Renal cortical epithelial cell (primary cell): ENCODE measurements at regions not wholly inside any gene's neighbourhood (a gene's known extent, or its start where the extent isn't known, plus 50 kb on each side); places are given as distances from the start of the nearest gene placed in this dataset.
"Not testable (repeated sequence)": the region's sequence is repeated elsewhere in the genome, so short reads cannot be mapped to it uniquely, and the experiment has no call there.

ENCODE experiments used
- DNase-seq: peaks from one replicate; pipeline ENCODE4 v3.0.0-alpha.2; 2011; ENCODE audit warnings: low read depth

DNA sequence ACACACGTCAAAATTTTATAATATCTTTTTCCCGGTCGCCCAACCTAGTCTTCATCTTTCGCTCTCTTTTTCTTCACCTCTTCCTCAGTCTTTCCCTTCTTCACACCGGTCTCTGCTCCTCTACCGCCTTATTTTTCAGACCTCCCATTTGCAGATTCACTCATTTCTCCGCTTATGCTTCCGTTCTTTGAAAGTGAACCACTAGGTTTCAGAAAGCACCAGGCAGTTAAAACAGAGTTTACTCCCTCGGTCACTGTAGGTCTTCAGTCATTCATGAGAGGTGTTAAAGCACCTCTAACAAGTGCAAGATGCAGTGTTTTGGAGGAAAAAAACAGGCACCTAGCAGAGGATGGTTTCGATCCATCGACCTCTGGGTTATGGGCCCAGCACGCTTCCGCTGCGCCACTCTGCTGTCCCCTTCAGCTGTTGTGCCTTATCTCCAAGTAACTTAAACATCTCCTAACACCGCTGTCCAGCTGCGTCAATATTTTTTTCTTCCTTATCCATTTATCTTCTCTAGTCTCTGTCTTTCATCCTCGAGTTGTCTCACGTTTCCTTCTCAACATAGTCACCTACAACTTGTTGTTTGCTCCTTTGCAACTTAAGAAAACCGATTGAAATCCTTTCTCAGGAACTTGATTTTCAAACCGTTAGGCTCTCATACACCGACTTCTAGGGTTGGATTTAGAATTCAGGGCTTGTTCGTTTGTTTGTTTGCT, 119.7 kb upstream of the ZNF184 start:
- peak; percentile 61 for DNase-seq

GRCh38 chr6:27591699-27592480, 119.0 kb upstream of the ZNF184 start:
- DNase-seq = peak; percentile 30

GRCh38 chr6:27585316-27585715, 112.4 kb upstream of the ZNF184 start:
- DNase-seq = not testable (repeated sequence)

DNA sequence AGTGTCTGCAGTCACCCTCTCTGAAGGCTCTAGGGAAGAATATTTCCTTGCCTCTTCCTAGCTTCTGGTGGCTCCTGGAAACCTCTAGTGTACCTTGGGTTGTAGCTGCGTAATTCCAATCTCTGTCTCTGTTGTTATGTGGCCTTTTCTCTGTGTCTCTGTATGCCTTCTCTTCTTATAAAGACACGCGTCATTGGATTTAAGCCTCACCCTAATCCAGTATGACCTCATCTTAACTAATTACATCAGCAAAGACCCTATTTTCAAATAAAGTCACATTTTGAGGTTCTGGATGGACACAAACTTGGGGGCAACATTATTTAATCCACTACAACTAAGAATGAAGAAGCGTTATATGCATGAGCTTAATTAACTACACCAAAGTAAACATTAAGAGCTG, 111.4 kb upstream of the ZNF184 start:
- DNase-seq = no peak

DNA sequence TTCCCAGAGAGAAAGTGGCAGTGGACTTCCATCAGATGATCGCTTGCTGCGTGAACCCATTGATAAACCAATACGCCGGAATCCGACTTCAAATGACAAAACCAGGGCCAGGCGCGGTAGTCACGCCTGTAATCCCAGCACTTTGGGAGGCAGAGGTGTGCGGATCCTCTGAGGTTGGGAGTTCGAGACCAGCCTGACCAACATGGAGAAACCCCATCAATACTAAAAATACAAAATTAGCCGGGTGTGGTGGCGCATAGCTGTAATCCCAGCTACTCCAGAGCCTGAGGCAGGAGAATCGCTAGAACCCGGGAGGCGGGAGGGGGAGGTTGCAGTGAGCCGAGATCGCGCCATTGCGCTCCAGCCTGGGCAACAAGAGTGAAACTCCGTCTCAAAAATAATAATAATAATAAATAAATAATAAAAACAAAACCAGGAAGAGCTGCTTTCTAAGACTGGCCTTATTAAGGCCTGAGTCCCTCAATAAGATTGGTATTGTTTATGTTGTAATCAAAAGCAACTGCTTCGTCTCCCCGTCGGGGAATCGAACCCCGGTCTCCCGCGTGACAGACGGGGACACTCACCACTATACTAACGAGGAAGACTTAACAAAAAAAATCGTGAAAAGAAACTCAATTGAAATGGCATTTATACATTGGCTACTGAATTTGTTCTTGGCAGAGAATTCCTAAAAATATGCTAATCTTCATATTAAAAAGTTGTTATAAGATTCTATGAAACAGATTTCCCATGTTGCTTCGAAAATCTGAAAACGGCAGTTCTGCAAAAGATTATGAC, 110.2 kb upstream of the ZNF184 start:
- peak; percentile 42 for DNase-seq

DNA sequence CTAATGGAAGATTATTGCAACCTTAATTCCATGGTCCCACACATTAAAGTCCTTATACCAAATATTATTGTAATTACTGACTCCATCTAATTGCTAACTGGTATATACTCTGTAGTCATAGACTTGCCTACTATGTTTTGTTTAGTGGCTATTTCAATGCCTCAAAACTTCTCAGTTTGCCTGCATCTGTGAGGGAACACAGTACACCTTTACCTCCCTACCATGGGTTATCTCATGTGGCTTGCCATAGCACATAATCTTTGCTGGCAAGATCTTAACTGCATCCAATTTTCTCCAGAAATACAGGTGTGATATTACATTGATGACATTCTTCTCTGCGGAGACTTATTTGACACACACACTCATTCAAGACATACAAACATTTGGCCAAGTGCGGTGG, 107.1 kb upstream of the ZNF184 start:
- no peak for DNase-seq

- DNase-seq = no peak
Measured at GRCh38 chr6:27577922-27578321, 105.0 kb upstream of the ZNF184 start.

GRCh38 chr6:27575594-27576361, 102.9 kb upstream of the ZNF184 start:
- no peak for DNase-seq

- DNase-seq = no peak
Measured at GRCh38 chr6:27568226-27568897, 95.5 kb upstream of the ZNF184 start.

GRCh38 chr6:27565839-27566779, 93.2 kb upstream of the ZNF184 start:
- no peak for DNase-seq

DNA sequence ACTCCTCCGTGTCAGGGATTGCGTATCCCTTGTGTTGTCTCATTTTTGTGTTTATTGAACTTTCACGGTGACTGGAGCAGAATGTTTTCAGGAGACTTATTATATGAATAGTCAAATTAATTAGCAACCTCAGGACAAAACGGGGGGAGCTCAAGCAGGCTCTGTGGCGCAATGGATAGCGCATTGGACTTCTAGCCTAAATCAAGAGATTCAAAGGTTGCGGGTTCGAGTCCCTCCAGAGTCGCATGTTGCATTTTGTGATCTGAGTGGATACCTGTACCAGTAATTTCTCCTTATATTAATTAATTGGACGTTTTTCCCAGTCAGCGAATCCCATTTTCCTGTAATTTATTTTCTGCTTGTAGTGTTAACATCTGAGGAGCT, 89.1 kb upstream of the ZNF184 start:
- DNase-seq = no peak

GRCh38 chr6:27558028-27558724, 85.3 kb upstream of the ZNF184 start:
- DNase-seq = no peak

DNA sequence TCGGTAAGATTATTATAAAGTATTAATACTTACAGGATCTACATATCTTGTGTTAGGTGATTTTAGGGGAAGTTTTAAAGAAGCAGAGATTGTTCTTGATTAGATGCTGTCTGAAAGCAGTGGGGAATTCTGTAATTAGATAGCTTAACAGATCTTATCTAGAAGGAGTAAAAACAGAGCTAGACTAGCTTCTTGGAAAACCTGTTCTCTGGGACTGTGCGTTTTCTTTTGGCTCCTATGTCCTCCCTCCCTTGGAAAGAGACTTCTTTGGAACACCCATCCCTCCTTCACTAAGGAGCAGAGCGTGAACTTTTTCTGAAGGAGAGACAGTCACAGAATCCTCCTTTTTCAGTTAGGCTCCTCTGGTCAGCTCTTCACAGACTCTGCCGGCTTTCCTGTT, 83.5 kb upstream of the ZNF184 start:
- no peak for DNase-seq

GRCh38 chr6:27553123-27553904, 80.4 kb upstream of the ZNF184 start:
- DNase-seq = no peak

DNA sequence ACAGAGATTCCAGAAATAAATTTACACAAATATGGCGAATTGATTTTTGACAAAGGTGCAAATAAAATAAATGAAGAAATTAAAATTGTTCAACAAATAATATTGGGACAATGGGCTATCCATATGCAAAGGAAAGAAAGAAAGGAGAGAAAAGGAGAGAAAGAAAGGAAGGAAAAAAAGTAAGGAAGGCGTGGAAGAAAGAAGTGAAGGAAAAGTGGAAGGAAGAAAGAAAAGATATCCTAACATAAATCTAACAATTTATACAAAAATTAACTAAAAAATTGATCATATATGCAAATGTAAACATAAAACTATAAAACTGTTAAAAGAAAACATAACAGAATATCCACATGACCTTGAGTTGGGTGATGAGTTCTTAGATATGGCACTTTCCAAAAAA, 78.7 kb upstream of the ZNF184 start:
- DNase-seq = no peak

DNA sequence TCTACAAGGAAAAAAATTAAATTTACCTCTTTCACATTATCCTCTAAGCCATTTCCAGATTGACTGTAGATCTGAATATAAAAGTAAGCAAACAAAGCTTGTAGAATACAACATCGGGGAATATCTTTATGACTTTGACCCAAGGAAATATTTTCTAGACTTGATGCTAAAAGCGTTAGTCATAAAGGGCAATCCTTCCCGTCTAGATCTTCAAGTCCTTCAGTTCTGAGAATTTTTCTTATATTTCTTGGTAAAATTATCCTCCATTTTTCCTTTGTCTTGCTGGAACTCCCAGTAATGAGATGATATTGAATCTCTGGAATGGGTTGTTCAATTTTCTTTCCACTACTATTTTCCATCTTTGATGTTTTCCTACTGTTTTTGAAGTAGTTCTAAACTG, 77.8 kb upstream of the ZNF184 start:
- DNase-seq = no peak

- not testable (repeated sequence) for DNase-seq
Measured at GRCh38 chr6:27549241-27549598, 76.3 kb upstream of the ZNF184 start.

DNA sequence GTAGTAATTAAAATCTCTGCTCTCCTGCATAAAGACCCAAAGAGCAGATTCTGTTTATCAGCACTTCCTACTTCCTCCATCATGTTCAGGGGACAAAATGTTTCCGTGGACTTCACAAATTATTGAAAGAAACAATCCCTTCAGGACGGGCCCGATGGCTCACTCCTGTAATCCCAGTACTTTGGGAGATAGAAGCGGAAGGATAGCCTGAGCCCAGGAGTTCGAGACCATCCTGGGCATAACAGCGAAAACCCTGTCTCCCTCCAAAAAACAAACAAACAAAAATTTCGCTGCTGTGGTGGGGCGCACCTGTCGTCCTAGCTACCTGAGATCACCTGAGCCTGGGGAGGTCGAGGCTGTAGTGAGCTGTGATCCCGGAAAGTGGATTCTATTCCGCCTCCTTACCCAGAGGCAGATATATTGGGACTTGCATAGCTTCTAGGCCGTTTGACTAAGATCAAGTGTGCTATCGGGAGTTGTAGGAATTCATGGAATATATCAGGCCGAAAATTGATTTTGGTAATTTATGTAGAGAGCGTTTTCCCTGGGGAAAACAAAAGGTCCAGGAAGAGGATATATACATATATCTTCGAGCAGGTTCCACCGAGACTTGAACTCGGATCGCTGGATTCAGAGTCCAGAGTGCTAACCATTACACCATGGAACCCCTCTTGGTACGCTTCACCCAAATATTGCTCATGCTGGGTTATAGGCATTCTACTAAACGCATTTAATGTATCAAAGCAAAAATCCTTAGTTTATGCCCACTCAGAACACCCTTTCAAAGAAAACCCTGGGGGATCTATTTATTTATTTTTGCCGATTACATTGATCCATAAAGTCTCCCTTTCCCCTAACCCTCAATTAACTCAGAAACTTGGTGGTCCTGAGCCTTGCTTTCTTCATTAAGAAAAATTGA, 74.5 kb upstream of the ZNF184 start:
- DNase-seq = no peak
